ENCODE measurements at regions not wholly inside any gene's neighbourhood (a gene's known extent, or its start where the extent isn't known, plus 50 kb on each side); places are given as distances from the start of the nearest gene placed in this dataset.

GRCh38 chr14:22097586-22098292 is 424.1 kb upstream of the OR4E1 start:
- no peak for DNase-seq (ENCODE audit: low spot score)

- no peak for DNase-seq (ENCODE audit: low spot score)
Observed at GRCh38 chr14:22097072-22097471, 423.5 kb upstream of the OR4E1 start.

DNA sequence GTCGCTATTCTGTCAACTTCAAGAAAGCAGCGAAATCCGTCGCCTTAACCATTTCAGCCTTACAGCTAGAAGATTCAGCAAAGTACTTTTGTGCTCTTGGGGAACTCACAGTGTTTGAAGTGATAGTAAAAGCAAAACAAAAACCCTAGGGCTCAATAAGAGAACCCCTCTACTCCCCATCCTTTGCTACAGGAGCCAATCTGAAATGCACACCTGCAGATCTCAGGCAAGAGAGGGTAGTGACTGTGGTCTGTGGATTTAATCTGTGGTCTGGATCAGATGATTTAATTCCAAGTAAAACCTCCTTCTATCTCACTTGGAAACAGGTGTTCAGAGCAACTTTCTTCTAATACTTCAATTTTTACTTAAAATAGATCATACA is 422.9 kb upstream of the OR4E1 start:
- DNase-seq (ENCODE audit: low spot score) = no peak

DNA sequence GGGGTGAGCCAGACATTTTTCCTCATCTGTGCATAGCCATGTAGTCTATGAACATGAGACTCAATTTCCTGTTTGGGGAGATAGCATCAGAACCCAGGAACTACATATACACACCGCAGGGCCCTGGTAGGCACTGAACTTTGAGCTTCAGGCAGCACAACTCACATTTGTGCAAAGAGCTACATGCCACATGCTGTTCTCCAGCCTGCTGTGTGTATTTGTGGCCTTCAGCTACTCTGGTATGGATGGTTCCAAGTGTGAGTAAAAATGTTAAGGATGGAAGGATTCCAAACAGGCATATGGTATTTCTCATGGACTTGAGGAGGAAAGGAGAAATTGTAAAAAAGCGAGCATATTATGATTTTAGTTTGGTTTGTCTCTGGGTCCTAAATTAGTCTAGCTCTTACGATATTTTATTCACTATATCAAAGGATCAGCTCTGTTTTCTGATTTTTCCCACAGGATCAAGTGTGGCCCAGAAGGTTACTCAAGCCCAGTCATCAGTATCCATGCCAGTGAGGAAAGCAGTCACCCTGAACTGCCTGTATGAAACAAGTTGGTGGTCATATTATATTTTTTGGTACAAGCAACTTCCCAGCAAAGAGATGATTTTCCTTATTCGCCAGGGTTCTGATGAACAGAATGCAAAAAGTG is 422.4 kb upstream of the OR4E1 start:
- no peak for DNase-seq (ENCODE audit: low spot score)

- no peak for DNase-seq (ENCODE audit: low spot score)
Observed at GRCh38 chr14:22089940-22090339, 416.3 kb upstream of the OR4E1 start.

DNA sequence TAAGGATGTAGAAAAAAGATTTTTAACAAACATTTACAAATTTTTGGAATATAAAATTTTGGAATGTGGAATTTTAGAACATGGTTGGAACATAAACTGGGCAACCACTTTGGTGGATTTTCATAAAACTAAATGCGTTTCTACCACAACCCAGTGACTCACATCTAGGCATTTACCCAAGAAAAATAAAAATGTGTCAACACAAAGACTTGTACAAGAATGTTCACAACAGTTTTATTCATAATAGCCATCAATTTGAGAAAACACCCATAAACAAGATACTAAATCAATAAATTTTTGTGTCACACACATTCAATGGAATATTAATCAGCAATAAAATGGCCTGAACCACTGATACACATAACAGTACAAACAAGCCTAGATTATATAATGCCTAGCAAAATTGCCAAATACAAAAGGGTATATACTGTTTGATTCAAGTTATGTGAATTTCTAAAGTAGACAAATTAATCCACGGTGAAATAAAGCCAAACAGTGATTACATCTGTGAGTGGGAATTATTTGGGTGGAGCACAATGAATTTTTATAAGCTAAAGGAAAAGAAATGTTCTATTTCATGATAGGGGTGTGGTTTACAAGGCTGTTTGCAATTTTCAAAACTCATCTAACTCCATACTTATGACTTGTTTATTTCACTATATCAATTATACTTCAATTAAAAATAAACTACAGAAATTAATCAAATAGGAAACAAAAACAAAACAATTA is 415.2 kb upstream of the OR4E1 start:
- DNase-seq (ENCODE audit: low spot score) = no peak

- no peak for DNase-seq (ENCODE audit: low spot score)
Observed at GRCh38 chr14:22086131-22086530, 412.5 kb upstream of the OR4E1 start.

- DNase-seq (ENCODE audit: low spot score) = peak; percentile 54
Observed at GRCh38 chr14:22084393-22085281, 411.0 kb upstream of the OR4E1 start.

GRCh38 chr14:22081337-22081736 is 407.7 kb upstream of the OR4E1 start:
- DNase-seq (ENCODE audit: low spot score) = no peak

DNA sequence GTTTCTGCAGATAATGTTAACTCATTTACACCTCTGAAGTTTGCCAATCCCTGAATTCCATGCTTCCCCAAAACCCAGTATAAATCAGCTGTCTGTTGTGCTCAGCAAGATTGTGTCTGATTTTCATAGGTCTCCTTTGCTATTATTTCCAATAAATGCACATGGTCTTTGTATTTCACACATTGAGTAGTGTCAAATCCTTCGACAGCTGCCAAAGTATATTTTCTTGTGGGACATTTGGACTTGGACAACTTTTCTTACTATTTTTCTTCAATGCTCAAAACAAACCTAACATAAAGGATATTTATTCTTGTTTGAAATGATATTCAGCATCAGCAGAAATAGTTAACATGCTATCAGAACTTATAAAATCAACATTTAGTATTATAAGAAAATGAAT is 406.1 kb upstream of the OR4E1 start:
- DNase-seq (ENCODE audit: low spot score) = no peak

- DNase-seq (ENCODE audit: low spot score) = no peak
Observed at GRCh38 chr14:22073801-22074200, 400.2 kb upstream of the OR4E1 start.

GRCh38 chr14:22071006-22071405 is 397.4 kb upstream of the OR4E1 start:
- DNase-seq (ENCODE audit: low spot score) = no peak

DNA sequence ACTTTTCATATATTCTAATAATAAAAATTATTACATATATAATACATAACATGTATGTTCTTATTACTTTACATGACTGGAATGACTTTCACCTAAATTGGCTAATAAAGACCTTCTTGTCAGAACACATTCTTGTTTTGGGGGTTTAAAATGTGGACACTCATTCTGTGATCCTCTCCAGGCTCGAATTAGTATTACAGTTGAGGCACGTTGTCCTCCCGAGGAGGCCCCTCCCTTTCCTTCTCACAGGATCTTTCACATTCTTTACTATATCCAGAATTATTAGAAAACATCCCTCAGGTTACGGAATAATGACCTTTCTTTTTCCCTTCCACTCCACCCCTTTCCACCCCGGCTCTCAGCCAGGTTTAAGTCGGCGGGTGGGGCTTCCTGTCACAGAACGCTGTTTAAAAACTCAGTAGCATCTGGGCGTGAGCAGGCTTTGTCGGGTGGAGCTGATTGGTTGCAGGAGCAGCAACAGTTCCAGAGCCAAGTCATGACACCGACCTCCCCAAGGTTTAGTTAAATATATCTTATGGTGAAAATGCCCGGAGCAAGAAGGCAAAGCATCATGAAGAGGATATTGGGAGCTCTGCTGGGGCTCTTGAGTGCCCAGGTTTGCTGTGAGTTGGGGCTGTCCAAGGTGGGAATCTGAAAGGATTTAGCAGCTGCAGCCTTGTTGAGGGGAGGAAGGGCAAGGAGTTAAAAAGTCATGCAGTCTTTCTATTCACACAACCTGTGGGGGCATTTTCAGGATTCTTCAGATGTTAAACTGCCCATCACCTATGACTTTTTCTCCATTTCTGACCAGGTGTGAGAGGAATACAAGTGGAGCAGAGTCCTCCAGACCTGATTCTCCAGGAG is 396.7 kb upstream of the OR4E1 start:
- no peak for DNase-seq (ENCODE audit: low spot score)

DNA sequence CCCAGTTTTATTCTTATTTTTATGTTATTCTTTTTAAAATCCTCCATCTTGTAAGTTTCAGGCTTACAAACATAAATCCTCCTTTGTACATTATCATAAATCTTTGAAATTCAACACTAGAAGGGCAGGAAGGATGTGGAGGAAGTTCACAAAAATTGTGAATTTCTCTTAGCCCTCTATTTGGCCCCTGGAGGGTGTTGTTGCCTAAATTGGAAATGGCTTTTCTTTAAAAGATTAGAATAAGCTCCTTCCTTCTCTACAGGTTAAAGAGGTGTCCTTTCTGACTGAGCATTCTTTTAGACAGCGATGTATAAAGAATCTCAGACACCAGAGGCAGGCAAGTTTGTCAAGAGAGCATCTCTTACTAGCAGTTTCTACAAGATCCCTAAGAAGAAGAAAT is 391.7 kb upstream of the OR4E1 start:
- DNase-seq (ENCODE audit: low spot score) = no peak

- DNase-seq (ENCODE audit: low spot score) = no peak
Observed at GRCh38 chr14:22059201-22059600, 385.6 kb upstream of the OR4E1 start.

DNA sequence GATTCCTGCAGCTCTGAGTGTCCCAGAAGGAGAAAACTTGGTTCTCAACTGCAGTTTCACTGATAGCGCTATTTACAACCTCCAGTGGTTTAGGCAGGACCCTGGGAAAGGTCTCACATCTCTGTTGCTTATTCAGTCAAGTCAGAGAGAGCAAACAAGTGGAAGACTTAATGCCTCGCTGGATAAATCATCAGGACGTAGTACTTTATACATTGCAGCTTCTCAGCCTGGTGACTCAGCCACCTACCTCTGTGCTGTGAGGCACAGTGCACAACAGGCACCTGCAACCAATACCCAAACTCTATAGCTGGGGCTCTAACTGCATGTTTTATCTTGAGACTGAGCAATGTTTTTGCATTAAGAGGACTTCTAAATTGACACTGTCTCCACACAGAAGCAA is 379.2 kb upstream of the OR4E1 start:
- no peak for DNase-seq (ENCODE audit: low spot score)

DNA sequence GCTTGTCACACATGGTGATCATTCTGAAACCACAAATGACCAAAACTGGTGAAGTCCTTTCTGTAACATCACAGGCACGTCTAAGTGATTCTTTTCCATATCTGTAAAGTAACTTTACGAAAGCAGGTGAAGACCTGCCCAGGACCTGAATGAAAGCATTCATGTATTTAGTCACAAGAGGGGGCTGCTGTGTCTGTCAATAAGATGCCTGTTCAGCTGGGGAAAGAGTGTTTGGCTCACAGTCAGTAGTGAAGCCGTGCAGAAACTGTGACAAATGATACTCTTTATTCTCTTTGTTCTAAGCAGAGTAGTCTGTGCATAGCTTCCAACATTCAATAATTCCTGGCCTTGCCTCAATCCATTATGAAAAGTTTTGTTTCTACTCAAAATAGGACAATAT is 373.5 kb upstream of the OR4E1 start:
- no peak for DNase-seq (ENCODE audit: low spot score)

DNA sequence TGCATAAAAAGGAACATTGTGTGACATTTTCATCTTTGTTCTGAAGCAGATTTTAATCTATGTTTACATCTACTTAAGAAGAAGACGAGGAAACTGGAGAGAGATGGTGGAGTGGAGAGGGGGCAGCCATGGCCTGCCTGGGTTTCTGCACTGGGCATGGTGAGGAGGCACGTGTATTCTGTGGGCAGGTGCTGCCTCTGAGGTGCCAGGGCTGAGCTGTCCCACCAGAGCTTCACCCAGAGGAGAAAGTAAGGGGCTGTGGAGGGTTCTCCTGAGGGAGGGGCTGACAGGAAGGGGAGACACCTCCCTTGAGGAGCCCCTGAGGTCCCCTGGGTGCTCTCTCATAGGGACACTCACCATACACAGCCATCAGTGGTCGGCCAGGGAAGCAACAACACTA is 372.4 kb upstream of the OR4E1 start:
- DNase-seq (ENCODE audit: low spot score) = no peak

GRCh38 chr14:22044193-22044592 is 370.6 kb upstream of the OR4E1 start:
- no peak for DNase-seq (ENCODE audit: low spot score)

- no peak for DNase-seq (ENCODE audit: low spot score)
Observed at GRCh38 chr14:22040781-22041125, 367.1 kb upstream of the OR4E1 start.
